Ovary (tissue), 7 donors: ENCODE measurements at regions not wholly inside any gene's neighbourhood (a gene's known extent, or its start where the extent isn't known, plus 50 kb on each side); places are given as distances from the start of the nearest gene placed in this dataset.

ENCODE experiments used
- DNase-seq, 5 donors: peaks; one replicate each; pipeline ENCODE4 v3.0.0-alpha.2; 2019 to 2020
- H3K27ac ChIP-seq, 2 donors: fragments of 200-600 bp; one replicate each; pipeline versions ENCODE4 v1.5.1 to v1.8.0; 2019 to 2022
- H3K27me3 ChIP-seq: fragments of 200-600 bp; one replicate; pipeline ENCODE4 v1.8.0; 2022
- H3K36me3 ChIP-seq: fragments of 200-600 bp; sonication (generic); one replicate; pipeline ENCODE4 v1.5.1; 2019
- H3K4me1 ChIP-seq: one replicate; pipeline ENCODE4 v1.8.1; 2013; ENCODE audit warnings: mild to moderate bottlenecking, moderate library complexity; ENCODE audit not compliant: insufficient read depth
- H3K4me3 ChIP-seq: fragments of 200-600 bp; sonication (generic); one replicate; pipeline ENCODE4 v1.5.1; 2017
- H3K9me3 ChIP-seq, 2 donors: fragments of 200-600 bp in 1 of 2; sonication (generic) in 1 of 2; one replicate each; pipeline versions ENCODE4 v1.5.1 to v1.8.1; 2013 to 2019; ENCODE audit warnings: mild to moderate bottlenecking in 1 of 2, moderate library complexity in 1 of 2
- EP300 ChIP-seq: sonication (generic); formaldehyde crosslinking; IDR thresholded peaks from one replicate; pipeline ENCODE4 v1.6.1; 2017; ENCODE audit warnings: antibody characterized with exemption
- POLR2A ChIP-seq: fragments of 450-650 bp; IDR thresholded peaks from one replicate; pipeline ENCODE4 v1.6.1; 2017; ENCODE audit warnings: antibody characterized with exemption, mild to moderate bottlenecking, moderate library complexity
- WGBS, 3 donors: extraction: QIAGEN DNeasy Blood & Tissue Kit in 1 of 3; methylation state at CpG; one replicate each; pipeline versions ENCODE4 v1.1.5 to v1.1.7; 2013 to 2017; 5-methylcytosine and 5-hydroxymethylcytosine counted together
- intact Hi-C, 4 donors: fragments of 100-400 bp; cut with DNase I; formaldehyde crosslinking; loops; one replicate each; pipeline versions ENCODE4 v1.11.0 to v1.15.1; 2022 to 2023
- TF ChIP-seq, protein P1 (sequence below), 3 donors: fragments of 450-650 bp in 2 of 3; fragments of 200-600 bp in 1 of 3; IDR thresholded peaks; one replicate each; pipeline versions ENCODE4 v1.5.1 to v1.8.0; 2016 to 2022; ENCODE audit warnings: antibody characterized with exemption in 3 of 3, mild to moderate bottlenecking in 1 of 3
- donor health status: DM: no; HTN: no; CAD: no; lungs with moderate emphysema.
- donor health status: DM: no; HTN: no; CAD: no.
- donor health status: Bipolar disorder and iron deficiency.
- donor health status: DM: no; HTN: no; CAD: no.
- donor health status: DM: yes; HTN: yes; CAD: no.

DNA sequence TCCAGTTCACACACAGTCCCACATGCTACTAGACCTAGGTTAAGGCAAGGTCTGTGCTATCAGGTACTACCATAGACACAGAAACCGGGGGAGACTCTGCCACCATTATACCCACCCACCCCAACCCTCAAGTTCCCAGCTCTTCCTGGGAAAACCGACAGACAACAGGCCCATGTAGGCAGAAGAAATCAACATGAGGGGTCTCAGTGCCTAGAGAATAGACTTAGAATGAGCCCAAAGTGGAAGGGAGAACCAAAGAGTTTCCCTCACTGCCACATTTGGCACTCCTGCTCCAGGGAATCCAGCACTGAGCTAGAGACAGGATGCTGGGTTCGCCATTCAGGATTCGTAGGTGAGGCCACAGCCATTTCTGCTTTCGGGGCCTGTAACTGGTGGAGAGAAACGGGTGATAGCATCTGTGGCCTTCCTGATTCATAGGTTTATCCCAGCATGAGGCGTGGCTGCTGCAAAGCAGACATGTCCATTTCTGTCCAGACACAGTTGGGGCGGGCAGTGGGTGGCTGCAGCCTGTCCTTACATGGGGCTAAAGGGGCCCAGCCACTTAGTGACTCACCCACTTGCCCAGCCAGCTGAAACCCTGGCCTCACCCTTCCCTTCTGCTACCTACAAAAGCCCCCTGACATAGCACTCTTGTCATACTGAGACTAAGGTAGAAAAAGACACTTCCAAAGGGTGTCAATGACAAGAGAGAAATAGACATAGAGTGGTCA, 69.4 kb downstream of the IRF2BPL start:
- Histone ChIP-seq H3K4me1 (peaks cover 7% of the 10 kb centered on the region), H3K4me3 (no peak overlapping the region), H3K27me3 (no peaks in the 10 kb centered on the region), H3K27ac (no peak overlapping the region), H3K9me3 (no peaks in the 10 kb centered on the region), H3K36me3 (no peaks in the 10 kb centered on the region)
- TF ChIP-seq, protein P1, sequence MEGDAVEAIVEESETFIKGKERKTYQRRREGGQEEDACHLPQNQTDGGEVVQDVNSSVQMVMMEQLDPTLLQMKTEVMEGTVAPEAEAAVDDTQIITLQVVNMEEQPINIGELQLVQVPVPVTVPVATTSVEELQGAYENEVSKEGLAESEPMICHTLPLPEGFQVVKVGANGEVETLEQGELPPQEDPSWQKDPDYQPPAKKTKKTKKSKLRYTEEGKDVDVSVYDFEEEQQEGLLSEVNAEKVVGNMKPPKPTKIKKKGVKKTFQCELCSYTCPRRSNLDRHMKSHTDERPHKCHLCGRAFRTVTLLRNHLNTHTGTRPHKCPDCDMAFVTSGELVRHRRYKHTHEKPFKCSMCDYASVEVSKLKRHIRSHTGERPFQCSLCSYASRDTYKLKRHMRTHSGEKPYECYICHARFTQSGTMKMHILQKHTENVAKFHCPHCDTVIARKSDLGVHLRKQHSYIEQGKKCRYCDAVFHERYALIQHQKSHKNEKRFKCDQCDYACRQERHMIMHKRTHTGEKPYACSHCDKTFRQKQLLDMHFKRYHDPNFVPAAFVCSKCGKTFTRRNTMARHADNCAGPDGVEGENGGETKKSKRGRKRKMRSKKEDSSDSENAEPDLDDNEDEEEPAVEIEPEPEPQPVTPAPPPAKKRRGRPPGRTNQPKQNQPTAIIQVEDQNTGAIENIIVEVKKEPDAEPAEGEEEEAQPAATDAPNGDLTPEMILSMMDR (IDR thresholded peaks at IDR 0.05) = no peak
- TF ChIP-seq EP300 = no peak
- TF ChIP-seq POLR2A = no peak
- intact Hi-C loops = loop anchor here in 3 of 4 donors (5.0 kb wide), 3 partner anchors 37 to 68 kb away; partner anchors contain the start of gene IRF2BPL (in 3 of the 3)
- DNase-seq = no peak
- WGBS, 3 donors = 82 to 93% (median 85%) methylated on average over 8 of the region's 8 CpGs

DNA sequence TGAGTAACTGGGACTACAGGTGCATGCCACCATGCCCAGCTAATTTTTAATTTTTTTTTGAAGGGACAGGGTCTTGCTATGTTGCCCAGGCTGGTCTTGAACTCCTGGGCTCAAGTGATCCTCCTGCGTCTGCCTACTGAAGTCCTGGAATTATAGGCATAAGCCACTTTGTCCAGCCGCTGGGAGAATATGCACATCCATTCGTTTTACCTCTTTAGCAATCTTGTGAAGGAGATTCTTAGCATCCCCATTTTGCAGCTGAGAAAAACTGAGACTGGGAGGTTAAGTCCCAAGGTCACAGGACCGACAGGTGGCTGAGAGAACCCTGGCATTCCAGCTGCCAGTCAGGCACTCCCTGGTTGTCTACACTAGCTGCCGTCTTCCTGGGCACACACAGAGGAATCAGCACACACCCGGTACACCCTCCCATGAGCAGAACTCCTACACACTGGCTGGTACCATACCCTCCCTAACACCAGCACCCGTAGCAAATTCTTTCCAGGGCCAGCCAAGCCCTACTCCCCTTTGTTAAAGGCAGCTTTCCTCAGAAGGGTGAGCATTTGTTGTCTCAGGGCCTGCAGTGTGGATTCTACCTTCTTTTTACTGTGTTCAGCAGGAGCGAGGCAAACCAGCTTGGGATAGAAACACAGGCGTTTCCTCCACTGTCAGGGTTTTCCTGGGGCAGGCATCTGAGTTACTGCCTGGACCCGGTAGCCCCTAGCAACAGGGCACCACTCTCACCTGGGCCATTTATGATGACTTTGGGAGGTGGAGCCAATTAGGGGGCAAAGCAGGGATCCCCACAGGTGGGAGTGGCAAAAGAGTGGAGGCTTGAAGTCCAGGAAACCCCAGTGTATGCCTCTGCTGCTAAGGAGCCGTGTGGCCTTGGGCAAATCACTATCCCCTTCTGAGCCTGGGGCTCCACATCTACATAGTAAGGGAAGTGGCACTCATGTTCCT, 70.2 kb downstream of the IRF2BPL start:
- Histone ChIP-seq H3K36me3 (no peaks in the 10 kb centered on the region), H3K4me1 (peaks cover 8% of the 10 kb centered on the region), H3K27ac (peak overlapping the region in 1 of 2 donors; percentile 95), H3K9me3 (no peaks in the 10 kb centered on the region), H3K4me3 (no peak overlapping the region), H3K27me3 (no peaks in the 10 kb centered on the region)
- intact Hi-C loops = loop anchor here in 3 of 4 donors (5.0 kb wide), 3 partner anchors 36 to 69 kb away; partner anchors contain the start of gene IRF2BPL (in 3 of the 3)
- WGBS, 3 donors = 73 to 82% (median 79%) methylated on average over 11 of the region's 11 CpGs
- DNase-seq = no peak
- TF ChIP-seq POLR2A (no peak), EP300 (no peak)
- TF ChIP-seq, protein P1 (IDR thresholded peaks at IDR 0.05) = no peak

DNA sequence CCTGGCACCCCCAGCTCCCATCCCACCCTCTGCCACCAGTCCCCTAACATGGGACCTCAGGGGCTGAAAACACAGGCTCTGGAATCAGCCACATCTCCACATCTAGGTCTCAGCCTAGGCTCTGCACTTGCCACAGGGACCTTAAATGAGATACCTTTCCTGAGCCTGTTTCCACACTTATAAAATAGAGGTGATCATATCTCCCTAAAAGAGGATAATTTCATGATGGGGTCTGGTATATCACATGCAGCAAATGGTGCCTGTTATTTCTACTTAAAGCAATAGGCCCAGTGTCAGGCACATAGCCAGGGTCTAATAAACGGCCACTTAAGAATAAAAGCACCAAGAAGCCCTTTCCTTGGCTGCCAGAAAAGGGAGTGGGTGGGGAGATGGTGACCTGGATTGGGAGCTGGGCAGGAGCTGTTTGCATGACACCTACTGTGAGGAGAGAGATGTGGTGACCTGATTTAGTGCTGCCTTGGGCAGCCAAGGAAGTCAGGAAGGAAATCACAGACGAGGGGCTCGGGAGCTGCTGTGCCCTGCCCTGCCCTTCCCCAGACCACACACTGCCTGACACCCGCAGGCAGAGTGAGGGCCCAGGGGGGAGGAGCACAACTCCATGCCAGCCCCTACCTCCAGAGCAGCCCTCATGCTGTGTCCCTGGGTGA, 71.2 kb downstream of the IRF2BPL start:
- intact Hi-C loops = loop anchor here in 3 of 4 donors (5.0 kb wide), 3 partner anchors 35 to 70 kb away; partner anchors contain the start of gene IRF2BPL (in 3 of the 3)

More for the DNA sequence above, 71.2 kb downstream of the IRF2BPL start:
- H3K36me3 ChIP-seq = no peaks in the 10 kb centered on the region
- no peaks in the 10 kb centered on the region for H3K27me3 ChIP-seq
- H3K9me3 ChIP-seq = no peaks in the 10 kb centered on the region
- 30 to 39% (median 34%) methylated on average over 4 of the region's 4 CpGs for WGBS, 3 donors
- H3K4me1 ChIP-seq = peaks cover 9% of the 10 kb centered on the region
- TF ChIP-seq EP300 (no peak), POLR2A (no peak)
- TF ChIP-seq, protein P1 (IDR thresholded peaks at IDR 0.05) = no peak
- H3K27ac ChIP-seq = peak overlapping the region; percentile 57 to 95
- DNase-seq = no peak
- H3K4me3 ChIP-seq = no peak overlapping the region
